ENCODE measurements at regions not wholly inside any gene's neighbourhood (a gene's known extent, or its start where the extent isn't known, plus 50 kb on each side); places are given as distances from the start of the nearest gene placed in this dataset.

DNA sequence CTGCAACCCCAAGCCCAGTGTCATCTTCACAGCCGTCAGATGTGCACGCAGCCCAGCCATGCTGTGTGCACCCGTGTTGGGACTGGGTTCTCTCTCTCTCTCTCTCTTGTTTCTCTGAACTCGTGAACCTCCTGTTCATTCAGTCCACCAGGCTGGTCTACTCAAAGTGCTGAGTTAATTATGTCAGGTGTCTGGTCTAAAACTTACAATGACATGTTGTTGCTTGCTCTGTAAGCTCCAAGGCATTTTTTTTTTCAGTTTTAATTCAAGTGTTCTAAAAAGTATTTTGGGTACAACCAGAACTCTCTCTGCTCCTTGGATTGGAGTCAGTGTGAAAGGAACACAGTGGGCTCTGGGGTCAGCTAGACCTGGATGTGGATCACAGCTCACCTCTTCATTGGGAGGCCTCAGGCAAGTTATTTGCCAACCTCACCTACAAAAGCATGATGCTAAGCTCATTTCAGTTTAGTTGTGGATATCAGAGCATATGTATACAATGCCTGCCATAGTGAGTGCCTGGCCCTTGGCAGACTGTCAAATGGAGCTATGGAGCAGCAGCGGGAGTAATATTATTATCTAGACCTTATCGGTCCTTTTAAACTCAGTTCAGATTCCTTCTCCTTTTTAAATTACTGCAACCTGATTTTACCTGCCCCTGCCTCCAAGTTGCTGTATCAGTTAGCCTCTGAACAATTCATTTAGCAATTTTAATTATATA lies 59.5 kb downstream of the PLEKHG1 start:
- CTCF ChIA-PET = interaction anchor here (0.8 to 1.2 kb wide), 3 partner anchors 10 to 26 kb away, joined by 3 to 7 read pairs (median 3); no protein-coding TSS in a partner anchor
- no peak for FAIRE-seq

More for the DNA sequence above, 59.5 kb downstream of the PLEKHG1 start:
- no peak overlapping the region for H3K27ac ChIP-seq (ENCODE audit: insufficient read depth, low read depth, low read length)
- H3K4me2 ChIP-seq (ENCODE audit: insufficient read depth, low read length) = no peak overlapping the region
- no peaks in the 10 kb centered on the region for H3K4me1 ChIP-seq (ENCODE audit: control insufficient read depth, extremely low read depth, insufficient read depth, low read length)
- H3K9me3 ChIP-seq (replicated peaks; ENCODE audit: control insufficient read depth, insufficient read depth, low read length) = no peaks in the 10 kb centered on the region
- no peak overlapping the region for H3K9ac ChIP-seq (replicated peaks; ENCODE audit: extremely low read depth, insufficient read depth, low read length)
- no peak overlapping the region for H2AFZ ChIP-seq (ENCODE audit: low read depth, low read length)
- intact Hi-C loops (cut with micrococcal nuclease) = no loop called here
- dilution Hi-C loops (cut with MboI; ENCODE audit: extremely low pct_ligation_motif_present, low sequenced_read_pairs) = no loop called here
- TF ChIP-seq EZH2 (IDR thresholded peaks at IDR 0.05; ENCODE audit: borderline replicate concordance, low read depth, low read length, severe bottlenecking) (no peak), POLR2AphosphoS5 (IDR thresholded peaks at IDR 0.05; ENCODE audit: insufficient read depth, low read depth, low read length) (no peak), MAX (IDR thresholded peaks at IDR 0.05; ENCODE audit: insufficient read depth, insufficient read length) (no peak), GATA2 (IDR thresholded peaks at IDR 0.05; ENCODE audit: insufficient read depth, insufficient read length, low read depth, low read length) (no peak), POLR2A (IDR thresholded peaks at IDR 0.05; ENCODE audit: low read depth, low read length) (no peak), CTCF (IDR thresholded peaks at IDR 0.05; ENCODE audit: extremely low read depth in 1 of 2, insufficient read depth in 1 of 2, low read depth in 1 of 2, low read length in 2 of 2) (no peak), FOS (IDR thresholded peaks at IDR 0.05; ENCODE audit: borderline replicate concordance, insufficient read depth, low read length) (no peak), MYC (IDR thresholded peaks at IDR 0.05; ENCODE audit: low read depth, low read length) (no peak), JUN (IDR thresholded peaks at IDR 0.05; ENCODE audit: borderline replicate concordance, insufficient read depth, insufficient read length, low read depth) (no peak)
- DNase-seq (ENCODE audit: low read depth, low spot score) = no peak
- H3K4me3 ChIP-seq (replicated peaks in 1 of 3; ENCODE audit: insufficient read depth in 1 of 3, low read depth in 1 of 3, low read length in 3 of 3) = no peak overlapping the region
- no peaks in the 10 kb centered on the region for H3K27me3 ChIP-seq (ENCODE audit: control insufficient read depth in 2 of 2, insufficient read depth in 2 of 2, low read length in 2 of 2)
- no peaks in the 10 kb centered on the region for H3K79me2 ChIP-seq (ENCODE audit: control insufficient read depth, insufficient read depth, low read length)
- H3K36me3 ChIP-seq (ENCODE audit: control insufficient read depth in 2 of 2, extremely low read depth in 1 of 2, insufficient read depth in 2 of 2, low read length in 2 of 2) = no peaks in the 10 kb centered on the region
- no peaks in the 10 kb centered on the region for H3K9me1 ChIP-seq (replicated peaks; ENCODE audit: control insufficient read depth, extremely low read depth, insufficient read depth, low read length)
- no peaks in the 10 kb centered on the region for H4K20me1 ChIP-seq (replicated peaks; ENCODE audit: control insufficient read depth, extremely low read depth, insufficient read depth, low read length)
- POLR2A ChIA-PET = no interaction called here
- BruUV-seq (replicated peaks) = no TSS peak

Data from endothelial cell of umbilical vein (primary cell).